K562 (cell line): ENCODE measurements at regions not wholly inside any gene's neighbourhood (a gene's known extent, or its start where the extent isn't known, plus 50 kb on each side); places are given as distances from the start of the nearest gene placed in this dataset.

Experiments
- ATAC-seq: fragments of 200-7000 bp; cut with Tn5 transposase; 3 replicates; pipeline ENCODE4 v1.9.1; 2020; ENCODE audit warnings: moderate library complexity
- BruUV-seq: library from RNA; stranded (reverse); fragments of 400-500 nt; replicated peaks from 2 replicates; lab custom pipeline; 2021; lab: Mats Ljungman, UMichigan
- CTCF ChIA-PET: fragments of 300-600 bp; formaldehyde crosslinking; extraction: SDS; loops from one replicate; lab custom pipeline; 2021; ENCODE audit warnings: low intra/inter-chr PET ratio; lab: Yijun Ruan, JAX
- POLR2A ChIA-PET: fragments of 300-600, 350-650 bp; sonication (Branson Sonifier 250); formaldehyde crosslinking; extraction: SDS; loops from one replicate; lab custom pipeline; 2021; ENCODE audit warnings: antibody characterized with exemption, inconsistent platforms; lab: Yijun Ruan, JAX
- DNase-seq, 4 experiments: peaks; one replicate each; pipeline versions ENCODE4 v3.0.0 to v3.0.0-alpha.2; 2011 to 2018; ENCODE audit warnings: low spot score in 3 of 4, mixed read lengths in 3 of 4; ENCODE audit errors: extremely low read depth in 1 of 4
- FAIRE-seq: peaks from 2 replicates; lab custom pipeline; 2011; peaks lifted over from hg19 to GRCh38; lab: Jason Lieb, UNC
- H2AFZ ChIP-seq: 2 replicates; pipeline ENCODE4 v1.6.0; 2011; ENCODE audit warnings: low read depth, low read length, control low read depth, inconsistent platforms
- H3K27ac ChIP-seq: fragments of 200-600 bp; 3 replicates; pipeline ENCODE4 v1.8.0; 2011; ENCODE audit warnings: low read depth, mild to moderate bottlenecking, control low read depth, inconsistent platforms, low read length, moderate library complexity, mixed read lengths; ENCODE audit errors: extremely low read depth
- H3K27me3 ChIP-seq, 2 experiments: fragments of 300-600 bp in 1 of 2; 2 replicates in 1 of 2; 3 replicates in 1 of 2; pipeline versions ENCODE4 v1.6.0 to v1.8.0; 2011; ENCODE audit warnings: inconsistent platforms in 2 of 2, low read length in 2 of 2, mild to moderate bottlenecking in 1 of 2, mixed read lengths in 1 of 2, moderate library complexity in 1 of 2; ENCODE audit not compliant: control insufficient read depth in 2 of 2, insufficient read depth in 2 of 2
- H3K36me3 ChIP-seq: fragments of 300-600 bp; 3 replicates; pipeline ENCODE4 v1.8.0; 2011; ENCODE audit warnings: mild to moderate bottlenecking, low read length, inconsistent platforms; ENCODE audit not compliant: control insufficient read depth, insufficient read depth
- H3K4me1 ChIP-seq, 2 experiments: fragments of 200-600 bp in 1 of 2; replicated peaks in 1 of 2; 2 replicates in 1 of 2; 3 replicates in 1 of 2; pipeline versions ENCODE4 v1.5.1 to v1.8.0; 2011; ENCODE audit warnings: inconsistent platforms in 2 of 2, low read length in 2 of 2, mild to moderate bottlenecking in 1 of 2, mixed read lengths in 1 of 2, moderate library complexity in 1 of 2; ENCODE audit not compliant: control insufficient read depth in 2 of 2, insufficient read depth in 2 of 2
- H3K4me2 ChIP-seq: 2 replicates; pipeline ENCODE4 v1.6.1; 2011; ENCODE audit warnings: low read length, control low read depth, inconsistent platforms, mixed read lengths; ENCODE audit not compliant: insufficient read depth
- H3K4me3 ChIP-seq: fragments of 200-600 bp; sonication (generic), shearing (Covaris generic); 2 replicates; pipeline ENCODE4 v1.5.1; 2016; ENCODE audit warnings: control low read depth, inconsistent platforms
- H3K79me2 ChIP-seq: fragments of 200-600 bp; 3 replicates; pipeline ENCODE4 v1.8.0; 2011; ENCODE audit warnings: low read length, inconsistent platforms; ENCODE audit not compliant: control insufficient read depth, insufficient read depth
- H3K9ac ChIP-seq, 2 experiments: 2 replicates each; pipeline versions ENCODE4 v1.6.0 to v1.6.1; 2011; ENCODE audit warnings: low read depth in 2 of 2, low read length in 2 of 2, control low read depth in 1 of 2, inconsistent platforms in 1 of 2, mild to moderate bottlenecking in 1 of 2, mixed read lengths in 1 of 2; ENCODE audit not compliant: insufficient read depth in 1 of 2
- H3K9me1 ChIP-seq: one replicate; pipeline ENCODE4 v1.6.0; 2011; ENCODE audit warnings: inconsistent platforms, mild to moderate bottlenecking, low read length, moderate library complexity; ENCODE audit not compliant: control insufficient read depth, insufficient read depth
- H3K9me3 ChIP-seq: replicated peaks from 2 replicates; pipeline ENCODE4 v1.5.1; 2011; ENCODE audit warnings: low read depth, low read length, inconsistent platforms; ENCODE audit not compliant: control insufficient read depth, insufficient read depth
- H4K20me1 ChIP-seq: replicated peaks from 2 replicates; pipeline ENCODE4 v1.6.1; 2011; ENCODE audit warnings: low read length, inconsistent platforms, mixed read lengths; ENCODE audit not compliant: control insufficient read depth, insufficient read depth
- C11orf30 ChIP-seq: fragments of 450-650 bp; IDR thresholded peaks from 2 replicates; pipeline ENCODE4 v1.6.1; 2016; ENCODE audit warnings: low read depth, mild to moderate bottlenecking
- CBX3 ChIP-seq, 2 experiments: IDR thresholded peaks; 1 replicate in 1 of 2; 2 replicates in 1 of 2; pipeline ENCODE4 v1.6.1; 2012; ENCODE audit warnings: inconsistent platforms in 2 of 2, low read length in 2 of 2, borderline replicate concordance in 1 of 2, control low read depth in 1 of 2
- CCAR2 ChIP-seq: fragments of 200-400 bp; formaldehyde crosslinking; IDR thresholded peaks from 2 replicates; pipeline ENCODE4 v1.6.1; 2017; ENCODE audit warnings: mild to moderate bottlenecking, low read depth, low read length
- CHD2 ChIP-seq: IDR thresholded peaks from 2 replicates; pipeline ENCODE4 v1.6.1; 2011; ENCODE audit warnings: low read depth, low read length
- FOXP4 ChIP-seq: sonication (generic); formaldehyde crosslinking; IDR thresholded peaks from 2 replicates; pipeline ENCODE4 v1.8.0; 2022; ENCODE audit warnings: mild to moderate bottlenecking, missing genetic modification reagents, borderline replicate concordance
- HLTF ChIP-seq: fragments of 450-650 bp; IDR thresholded peaks from 2 replicates; pipeline ENCODE4 v1.6.1; 2016
- L3MBTL2 ChIP-seq: fragments of 450-650 bp; IDR thresholded peaks from 2 replicates; pipeline ENCODE4 v1.6.1; 2016; ENCODE audit warnings: mild to moderate bottlenecking, moderate library complexity
- NR2C1 ChIP-seq, 2 experiments: fragments of 450-650 bp; IDR thresholded peaks; 2 replicates each; pipeline ENCODE4 v1.6.1; 2017; ENCODE audit warnings: mild to moderate bottlenecking in 2 of 2, antibody characterized with exemption in 1 of 2, inconsistent platforms in 1 of 2, missing compliant biosample characterization in 1 of 2, missing genetic modification characterization in 1 of 2
- PRPF4 ChIP-seq: fragments of 200-400 bp; formaldehyde crosslinking; IDR thresholded peaks from one replicate; pipeline ENCODE4 v1.6.1; 2017; ENCODE audit warnings: low read length, low read depth, mild to moderate bottlenecking; ENCODE audit not compliant: insufficient read depth, poor library complexity, severe bottlenecking
- PTRF ChIP-seq: fragments of 450-650 bp; IDR thresholded peaks from 2 replicates; pipeline ENCODE4 v1.6.1; 2016; ENCODE audit warnings: mild to moderate bottlenecking, missing genetic modification characterization, missing compliant biosample characterization
- SMARCA5 ChIP-seq: fragments of 450-650 bp; IDR thresholded peaks from 2 replicates; pipeline ENCODE4 v1.6.1; 2016
- STAT6 ChIP-seq: sonication (generic); formaldehyde crosslinking; IDR thresholded peaks from 2 replicates; pipeline ENCODE4 v1.8.1; 2023; ENCODE audit warnings: mild to moderate bottlenecking, missing genetic modification reagents
- TEAD4 ChIP-seq, 2 experiments: sonication (generic) in 1 of 2; formaldehyde crosslinking in 1 of 2; IDR thresholded peaks; 2 replicates each; pipeline versions ENCODE4 v1.6.1 to v1.8.0; 2012 to 2022; ENCODE audit warnings: borderline replicate concordance in 1 of 2, inconsistent platforms in 1 of 2, low read length in 1 of 2, mild to moderate bottlenecking in 1 of 2, missing genetic modification reagents in 1 of 2
- XRCC4 ChIP-seq: IDR thresholded peaks from one replicate; pipeline ENCODE4 v1.6.1; 2011; ENCODE audit not compliant: insufficient read depth, insufficient read length; ENCODE audit errors: extremely low read depth
- ZNF584 ChIP-seq: fragments of 200-800 bp; sonication (Bioruptor generic); IDR thresholded peaks from 2 replicates; pipeline ENCODE4 v1.6.1; 2016; ENCODE audit warnings: low read depth, mild to moderate bottlenecking, missing genetic modification characterization, missing compliant biosample characterization
- ZNF644 ChIP-seq: fragments of 200-800 bp; sonication (Bioruptor generic); IDR thresholded peaks from 2 replicates; pipeline ENCODE4 v1.6.1; 2016; ENCODE audit warnings: low read depth, missing genetic modification characterization, missing compliant biosample characterization
- ZSCAN32 ChIP-seq: fragments of 450-650 bp; formaldehyde crosslinking; IDR thresholded peaks from 2 replicates; pipeline ENCODE4 v1.4.0; 2020; ENCODE audit warnings: mild to moderate bottlenecking, moderate library complexity
- in situ Hi-C: fragments of 300-500 bp; cut with MboI; formaldehyde crosslinking; loops from 4 replicates; pipeline ENCODE4 v1.15.0; 2018; ENCODE audit warnings: inconsistent platforms, mixed read lengths
- intact Hi-C: fragments of 100-400 bp; cut with micrococcal nuclease; formaldehyde crosslinking; loops from 2 replicates; pipeline ENCODE4 v1.14.2; 2022

GRCh38 chr5:161149078-161149477 is 297.1 kb upstream of the ATP10B start:
- ATAC-seq (no peak), FAIRE-seq (no peak), DNase-seq (no peak)
- Histone ChIP-seq H3K4me1 (no peaks in the 10 kb centered on the region), H3K9ac (no peak overlapping the region), H3K4me3 (no peak overlapping the region), H3K79me2 (no peaks in the 10 kb centered on the region), H2AFZ (no peak overlapping the region), H3K4me2 (no peak overlapping the region), H3K36me3 (no peaks in the 10 kb centered on the region), H3K9me3 (no peaks in the 10 kb centered on the region), H3K27me3 (no peaks in the 10 kb centered on the region), H3K27ac (no peak overlapping the region), H4K20me1 (no peaks in the 10 kb centered on the region), H3K9me1 (no peaks in the 10 kb centered on the region)
- TF ChIP-seq HLTF (no peak), ZNF644 (tag) (no peak), L3MBTL2 (no peak), C11orf30 (no peak), CBX3 (IDR thresholded peaks at IDR 0.05; ENCODE audit: borderline replicate concordance in 1 of 2, low read length in 2 of 2) (no peak), FOXP4 (CRISPR knock-in tag) (no peak), STAT6 (CRISPR knock-in tag) (no peak), SMARCA5 (no peak), XRCC4 (no peak), ZNF584 (no peak), PTRF (no peak), CCAR2 (no peak), CHD2 (no peak), ZSCAN32 (CRISPR knock-in tag) (no peak), NR2C1 (IDR thresholded peaks at IDR 0.05) (no peak), NR2C1 (tag; IDR thresholded peaks at IDR 0.05) (no peak), TEAD4 (IDR thresholded peaks at IDR 0.05; ENCODE audit: low read length) (no peak), TEAD4 (CRISPR knock-in tag; IDR thresholded peaks at IDR 0.05; ENCODE audit: borderline replicate concordance) (no peak), PRPF4 (no peak)
- in situ Hi-C loops: no loop called here
- intact Hi-C loops: no loop called here
- ChIA-PET POLR2A (no interaction called here), CTCF (no interaction called here)
- no TSS peak for BruUV-seq
